CD4-positive, alpha-beta T cell treated with Interleukin-17A for 4 hours (primary cell): ENCODE measurements at regions not wholly inside any gene's neighbourhood (a gene's known extent, or its start where the extent isn't known, plus 50 kb on each side); places are given as distances from the start of the nearest gene placed in this dataset.

Experiments
- DNase-seq: peaks from one replicate; pipeline ENCODE4 v3.0.0-alpha.2; 2020; ENCODE audit warnings: mixed read lengths

- no peak for DNase-seq
Observed at GRCh38 chr1:213908521-213908920, 79.3 kb upstream of the PROX1 start.

GRCh38 chr1:213914392-213914791 lies 73.4 kb upstream of the PROX1 start:
- no peak for DNase-seq

- DNase-seq = no peak
Observed at GRCh38 chr1:213921311-213921710, 66.5 kb upstream of the PROX1 start.

GRCh38 chr1:213921712-213922111 lies 66.1 kb upstream of the PROX1 start:
- no peak for DNase-seq

- no peak for DNase-seq
Observed at GRCh38 chr1:213925531-213926182, 62.1 kb upstream of the PROX1 start.

GRCh38 chr1:213927846-213928245 lies 59.9 kb upstream of the PROX1 start:
- no peak for DNase-seq

GRCh38 chr1:213929398-213929797 lies 58.4 kb upstream of the PROX1 start:
- no peak for DNase-seq

- DNase-seq = no peak
Observed at GRCh38 chr1:213931836-213932235, 55.9 kb upstream of the PROX1 start.

- no peak for DNase-seq
Observed at GRCh38 chr1:213933336-213933735, 54.4 kb upstream of the PROX1 start.

- DNase-seq = no peak
Observed at GRCh38 chr1:213934649-213935048, 53.1 kb upstream of the PROX1 start.

- DNase-seq = no peak
Observed at GRCh38 chr1:213936571-213936970, 51.2 kb upstream of the PROX1 start.
